ENCODE measurements at regions not wholly inside any gene's neighbourhood (a gene's known extent, or its start where the extent isn't known, plus 50 kb on each side); places are given as distances from the start of the nearest gene placed in this dataset.

- no peak overlapping the region for H3K4me3 ChIP-seq (ENCODE audit: control insufficient read depth, low read depth, low read length)
- TF ChIP-seq CTCF (conservative IDR thresholded peaks at IDR 0.05; ENCODE audit: control insufficient read depth, insufficient read depth, low read depth, low read length): no peak
- no peak for DNase-seq (ENCODE audit: low read depth)
Observed at GRCh38 chr2:16137080-16137755, 196.9 kb downstream of the MYCN start.

DNA sequence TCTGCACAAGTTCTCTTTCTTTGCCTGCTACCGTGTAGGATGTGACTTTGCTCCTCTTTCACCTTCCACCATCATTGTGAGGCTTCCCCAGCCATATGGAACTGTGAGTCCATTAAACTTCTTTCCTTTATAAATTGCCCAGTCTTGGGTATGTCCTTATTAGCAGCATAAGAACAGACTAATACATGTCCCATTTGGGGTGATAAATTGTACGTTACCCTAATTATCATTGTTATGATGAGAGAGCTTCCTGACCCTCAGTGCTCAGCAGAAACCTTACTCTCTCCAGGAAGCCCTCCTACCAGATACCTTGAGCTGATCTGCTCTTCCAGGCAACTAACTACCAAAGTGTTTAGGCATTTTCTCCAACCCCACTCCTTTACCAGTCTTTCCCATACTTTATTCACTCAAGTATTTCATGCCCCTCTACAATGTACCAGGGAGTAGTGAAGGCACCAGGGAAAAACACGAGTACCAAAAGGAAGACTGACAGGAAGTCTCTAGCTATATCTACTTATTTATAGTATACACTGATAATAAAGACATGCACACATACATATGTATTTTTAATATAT lies 196.2 kb downstream of the MYCN start:
- TF ChIP-seq CTCF (conservative IDR thresholded peaks at IDR 0.05; ENCODE audit: control insufficient read depth, insufficient read depth, low read depth, low read length): no peak
- DNase-seq (ENCODE audit: low read depth): no peak
- H3K4me3 ChIP-seq (ENCODE audit: control insufficient read depth, low read depth, low read length): no peak overlapping the region

DNA sequence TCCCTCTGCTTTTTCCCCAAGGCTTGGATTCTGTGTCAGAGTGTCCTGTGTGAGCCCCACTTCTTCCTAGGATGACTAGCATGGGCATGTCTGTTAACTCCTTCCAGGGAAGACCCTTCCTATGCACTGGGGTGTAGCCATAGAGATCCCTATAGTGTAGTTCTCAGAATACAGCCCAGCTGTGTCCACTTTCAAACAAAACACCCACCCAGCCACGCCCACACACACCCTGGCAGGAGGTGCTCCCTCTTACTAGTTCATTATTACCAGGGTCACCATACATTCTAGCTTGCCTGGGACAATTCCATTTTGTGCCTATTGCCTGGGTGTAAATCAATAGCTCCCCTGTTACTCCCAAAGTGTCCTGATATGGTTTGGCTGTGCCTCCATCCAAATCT lies 195.6 kb downstream of the MYCN start:
- no peak for DNase-seq (ENCODE audit: low read depth)
- no peak for TF ChIP-seq CTCF (conservative IDR thresholded peaks at IDR 0.05; ENCODE audit: control insufficient read depth, insufficient read depth, low read depth, low read length)
- no peak overlapping the region for H3K4me3 ChIP-seq (ENCODE audit: control insufficient read depth, low read depth, low read length)

DNA sequence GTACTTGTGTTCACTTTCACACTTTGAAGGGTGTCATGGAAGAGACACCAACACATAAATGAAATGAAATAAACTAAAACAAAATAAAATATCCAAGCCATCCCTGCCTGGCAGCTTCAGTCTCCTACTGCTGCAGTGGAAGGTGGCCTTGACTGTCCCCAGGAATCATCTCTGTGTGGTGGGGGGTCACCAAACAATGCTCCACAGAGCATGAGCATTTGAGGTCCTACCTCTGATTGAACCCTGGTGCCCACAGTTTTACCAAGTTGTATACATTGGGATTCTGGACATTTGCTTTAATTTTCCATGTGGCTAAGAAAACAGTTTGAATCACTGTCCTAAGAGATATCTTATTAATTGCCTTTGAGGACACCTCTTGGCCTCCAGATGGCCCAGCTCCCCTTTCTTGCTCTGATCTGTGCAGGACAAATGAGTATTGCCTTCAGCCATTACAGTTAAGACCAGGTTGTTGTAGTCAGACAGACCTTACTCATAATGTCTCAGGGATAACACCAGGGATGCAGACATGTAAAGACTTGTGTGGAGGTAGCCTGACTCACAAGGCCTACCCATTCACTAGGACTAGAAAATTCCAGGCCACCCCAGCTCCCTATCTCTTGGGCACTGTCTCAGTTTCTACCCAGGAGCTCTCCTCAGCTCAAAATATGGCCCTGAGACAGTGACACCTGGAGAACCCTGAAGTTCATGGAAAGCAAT lies 195.0 kb downstream of the MYCN start:
- H3K4me3 ChIP-seq (ENCODE audit: control insufficient read depth, low read depth, low read length): no peak overlapping the region
- no peak for TF ChIP-seq CTCF (conservative IDR thresholded peaks at IDR 0.05; ENCODE audit: control insufficient read depth, insufficient read depth, low read depth, low read length)
- no peak for DNase-seq (ENCODE audit: low read depth)

DNA sequence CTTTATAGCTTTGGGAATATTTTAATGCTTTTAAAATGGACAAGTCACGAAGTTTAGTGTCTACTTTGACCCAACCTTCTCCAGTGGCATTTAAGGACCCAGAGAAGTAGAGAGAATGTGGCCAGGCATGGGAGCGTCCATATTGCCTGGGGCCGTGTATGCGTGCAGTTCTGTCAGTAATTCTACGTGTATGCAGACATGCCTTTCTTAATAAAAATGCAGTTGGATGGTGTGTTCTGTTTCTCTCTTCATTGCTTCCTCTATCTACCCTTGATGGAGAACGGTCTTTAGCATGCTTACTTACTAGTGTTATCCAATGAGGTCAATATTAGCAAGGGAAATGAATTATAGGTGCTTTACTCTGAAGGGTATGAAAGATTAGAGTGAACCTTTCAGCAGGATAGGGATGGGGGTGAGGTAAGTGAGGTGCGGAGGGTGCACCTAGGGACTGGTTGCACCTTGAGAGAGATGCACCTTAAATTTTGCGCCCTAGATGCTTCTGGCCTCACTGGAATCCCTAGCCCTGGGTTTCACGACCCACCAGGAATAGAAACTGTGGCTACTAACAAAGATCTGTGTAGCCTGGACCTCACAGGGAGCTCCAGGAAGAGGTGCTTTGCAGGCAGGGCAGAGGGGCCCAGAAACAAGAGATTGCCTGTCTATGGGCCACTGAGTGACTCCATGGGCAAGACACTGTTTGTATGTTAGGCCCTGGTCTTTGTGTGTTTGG lies 194.3 kb downstream of the MYCN start:
- H3K4me3 ChIP-seq (ENCODE audit: control insufficient read depth, low read depth, low read length): no peak overlapping the region
- no peak for DNase-seq (ENCODE audit: low read depth)
- TF ChIP-seq CTCF (conservative IDR thresholded peaks at IDR 0.05; ENCODE audit: control insufficient read depth, insufficient read depth, low read depth, low read length): no peak

- DNase-seq (ENCODE audit: low read depth): no peak
- H3K4me3 ChIP-seq (ENCODE audit: control insufficient read depth, low read depth, low read length): no peak overlapping the region
- no peak for TF ChIP-seq CTCF (conservative IDR thresholded peaks at IDR 0.05; ENCODE audit: control insufficient read depth, insufficient read depth, low read depth, low read length)
Observed at GRCh38 chr2:16130906-16131400, 190.6 kb downstream of the MYCN start.
